ENCODE measurements at regions not wholly inside any gene's neighbourhood (a gene's known extent, or its start where the extent isn't known, plus 50 kb on each side); places are given as distances from the start of the nearest gene placed in this dataset.

DNA sequence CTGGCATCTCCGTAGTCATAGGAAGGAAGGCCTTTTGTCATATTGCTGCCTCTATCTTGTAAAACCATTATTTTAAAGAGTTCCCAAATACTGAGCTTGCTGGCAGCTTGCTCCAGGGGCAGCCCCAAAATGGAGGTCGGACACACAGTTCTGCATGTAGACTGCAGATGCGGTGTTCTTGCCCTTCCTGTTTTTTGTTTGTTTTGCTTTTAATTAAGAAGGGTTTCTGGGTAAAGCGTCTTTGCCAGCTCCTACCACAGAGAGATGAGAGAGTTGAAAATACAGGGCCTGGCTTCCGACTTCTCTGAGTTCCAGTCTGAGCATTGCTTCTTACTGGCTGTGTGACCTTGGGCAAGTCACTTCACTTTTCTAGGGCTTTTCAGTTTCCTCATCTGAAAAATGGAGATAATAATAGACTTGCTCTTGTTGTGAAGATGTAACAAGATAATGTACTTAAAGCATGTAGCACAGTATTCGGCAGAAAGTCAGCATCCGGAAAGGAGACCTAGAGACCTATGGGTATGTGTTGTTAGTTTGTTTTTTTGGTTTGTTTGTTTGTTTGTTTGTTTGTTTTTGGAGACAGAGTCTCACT lies 67.8 kb upstream of the GSE1 start:
- peaks cover 16% of the 10 kb centered on the region for H3K4me1 ChIP-seq
- WGBS, result 80% methylated on average over 7 of the region's 7 CpGs

GRCh38 chr16:85546585-85547447 lies 66.3 kb upstream of the GSE1 start:
- H3K4me3 ChIP-seq, result no peak overlapping the region
- H3K9me3 ChIP-seq, result no peaks in the 10 kb centered on the region
- WGBS, result 90% methylated on average over 20 of the region's 21 CpGs
- no peaks in the 10 kb centered on the region for H3K27me3 ChIP-seq
- H3K4me1 ChIP-seq, result peaks cover 24% of the 10 kb centered on the region
- no peak overlapping the region for H3K27ac ChIP-seq
- no peak for DNase-seq (ENCODE audit: low spot score in 2 of 2)
- TF ChIP-seq, protein P1, sequence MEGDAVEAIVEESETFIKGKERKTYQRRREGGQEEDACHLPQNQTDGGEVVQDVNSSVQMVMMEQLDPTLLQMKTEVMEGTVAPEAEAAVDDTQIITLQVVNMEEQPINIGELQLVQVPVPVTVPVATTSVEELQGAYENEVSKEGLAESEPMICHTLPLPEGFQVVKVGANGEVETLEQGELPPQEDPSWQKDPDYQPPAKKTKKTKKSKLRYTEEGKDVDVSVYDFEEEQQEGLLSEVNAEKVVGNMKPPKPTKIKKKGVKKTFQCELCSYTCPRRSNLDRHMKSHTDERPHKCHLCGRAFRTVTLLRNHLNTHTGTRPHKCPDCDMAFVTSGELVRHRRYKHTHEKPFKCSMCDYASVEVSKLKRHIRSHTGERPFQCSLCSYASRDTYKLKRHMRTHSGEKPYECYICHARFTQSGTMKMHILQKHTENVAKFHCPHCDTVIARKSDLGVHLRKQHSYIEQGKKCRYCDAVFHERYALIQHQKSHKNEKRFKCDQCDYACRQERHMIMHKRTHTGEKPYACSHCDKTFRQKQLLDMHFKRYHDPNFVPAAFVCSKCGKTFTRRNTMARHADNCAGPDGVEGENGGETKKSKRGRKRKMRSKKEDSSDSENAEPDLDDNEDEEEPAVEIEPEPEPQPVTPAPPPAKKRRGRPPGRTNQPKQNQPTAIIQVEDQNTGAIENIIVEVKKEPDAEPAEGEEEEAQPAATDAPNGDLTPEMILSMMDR (IDR thresholded peaks at IDR 0.05), result no peak
- TF ChIP-seq EP300 (IDR thresholded peaks at IDR 0.05), result no peak
- no peak for TF ChIP-seq POLR2AphosphoS5 (IDR thresholded peaks at IDR 0.05)
- TF ChIP-seq POLR2A (IDR thresholded peaks at IDR 0.05), result no peak
- no peaks in the 10 kb centered on the region for H3K36me3 ChIP-seq

More for the DNA sequence above, 67.8 kb upstream of the GSE1 start:
- H3K27me3 ChIP-seq, result no peaks in the 10 kb centered on the region
- no peaks in the 10 kb centered on the region for H3K9me3 ChIP-seq
- no peak overlapping the region for H3K27ac ChIP-seq
- H3K36me3 ChIP-seq, result no peaks in the 10 kb centered on the region
- DNase-seq (ENCODE audit: low spot score in 2 of 2), result no peak
- TF ChIP-seq POLR2A (IDR thresholded peaks at IDR 0.05) (no peak), POLR2AphosphoS5 (IDR thresholded peaks at IDR 0.05) (no peak), EP300 (IDR thresholded peaks at IDR 0.05) (no peak)
- TF ChIP-seq, protein P1 (IDR thresholded peaks at IDR 0.05), result no peak
- H3K4me3 ChIP-seq, result no peak overlapping the region

GRCh38 chr16:85548375-85548774 lies 64.7 kb upstream of the GSE1 start:
- no peak for DNase-seq (ENCODE audit: low spot score in 2 of 2)
- Histone ChIP-seq H3K27me3 (no peaks in the 10 kb centered on the region), H3K4me3 (no peak overlapping the region), H3K27ac (no peak overlapping the region), H3K36me3 (no peaks in the 10 kb centered on the region), H3K4me1 (peaks cover 26% of the 10 kb centered on the region), H3K9me3 (no peaks in the 10 kb centered on the region)
- TF ChIP-seq, protein P1 (IDR thresholded peaks at IDR 0.05), result no peak
- TF ChIP-seq POLR2A (IDR thresholded peaks at IDR 0.05) (no peak), POLR2AphosphoS5 (IDR thresholded peaks at IDR 0.05) (no peak), EP300 (IDR thresholded peaks at IDR 0.05) (no peak)
- 96% methylated on average over 9 of the region's 9 CpGs for WGBS

GRCh38 chr16:85549766-85550421 lies 63.2 kb upstream of the GSE1 start:
- Histone ChIP-seq H3K27ac (no peak overlapping the region), H3K27me3 (no peaks in the 10 kb centered on the region), H3K36me3 (no peaks in the 10 kb centered on the region), H3K9me3 (no peaks in the 10 kb centered on the region), H3K4me3 (no peak overlapping the region), H3K4me1 (peaks cover 37% of the 10 kb centered on the region)
- 73% methylated on average over 12 of the region's 13 CpGs for WGBS
- no peak for DNase-seq (ENCODE audit: low spot score in 2 of 2)
- TF ChIP-seq EP300 (IDR thresholded peaks at IDR 0.05) (no peak), POLR2A (IDR thresholded peaks at IDR 0.05) (no peak), POLR2AphosphoS5 (IDR thresholded peaks at IDR 0.05) (no peak)
- TF ChIP-seq, protein P1 (IDR thresholded peaks at IDR 0.05), result no peak

DNA sequence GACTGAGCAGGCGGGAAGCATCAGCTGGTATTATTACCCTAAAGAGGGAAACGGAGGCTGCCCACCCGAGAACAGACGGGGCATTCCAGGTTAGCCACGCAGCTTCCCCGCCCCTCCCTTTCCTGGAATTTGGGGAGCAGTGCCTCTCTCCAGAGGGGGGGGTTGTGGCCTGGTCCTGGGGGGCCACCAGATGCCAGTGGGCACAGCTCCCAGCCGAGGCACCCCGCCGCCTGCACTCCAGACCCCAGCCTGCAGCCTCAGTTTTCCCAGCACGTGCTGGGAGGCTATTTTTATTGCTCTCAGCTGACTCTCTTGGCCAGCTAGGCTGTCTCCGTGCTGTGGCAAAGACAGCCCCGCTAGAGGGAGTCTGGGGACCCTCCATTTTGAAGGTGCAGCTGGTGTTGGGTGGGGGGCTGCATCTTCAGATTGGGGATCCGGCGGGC lies 62.7 kb upstream of the GSE1 start:
- H3K4me3 ChIP-seq, result no peak overlapping the region
- no peaks in the 10 kb centered on the region for H3K36me3 ChIP-seq
- 86% methylated on average over 8 of the region's 14 CpGs for WGBS
- H3K4me1 ChIP-seq, result peaks cover 40% of the 10 kb centered on the region
- no peak overlapping the region for H3K27ac ChIP-seq
- H3K27me3 ChIP-seq, result no peaks in the 10 kb centered on the region
- no peaks in the 10 kb centered on the region for H3K9me3 ChIP-seq
- no peak for DNase-seq (ENCODE audit: low spot score in 2 of 2)
- TF ChIP-seq POLR2AphosphoS5 (IDR thresholded peaks at IDR 0.05) (no peak), POLR2A (IDR thresholded peaks at IDR 0.05) (no peak), EP300 (IDR thresholded peaks at IDR 0.05) (no peak)
- TF ChIP-seq, protein P1 (IDR thresholded peaks at IDR 0.05), result no peak
